GM19328 (cell line): ENCODE measurements at regions not wholly inside any gene's neighbourhood (a gene's known extent, or its start where the extent isn't known, plus 50 kb on each side); places are given as distances from the start of the nearest gene placed in this dataset.

Experiments used
- ATAC-seq: cut with Tn5 transposase; IDR thresholded peaks from one replicate; pipeline ENCODE4 v1.9.1; 2021; ENCODE audit warnings: mild to moderate bottlenecking, moderate library complexity; ENCODE audit not compliant: unreplicated experiment

DNA sequence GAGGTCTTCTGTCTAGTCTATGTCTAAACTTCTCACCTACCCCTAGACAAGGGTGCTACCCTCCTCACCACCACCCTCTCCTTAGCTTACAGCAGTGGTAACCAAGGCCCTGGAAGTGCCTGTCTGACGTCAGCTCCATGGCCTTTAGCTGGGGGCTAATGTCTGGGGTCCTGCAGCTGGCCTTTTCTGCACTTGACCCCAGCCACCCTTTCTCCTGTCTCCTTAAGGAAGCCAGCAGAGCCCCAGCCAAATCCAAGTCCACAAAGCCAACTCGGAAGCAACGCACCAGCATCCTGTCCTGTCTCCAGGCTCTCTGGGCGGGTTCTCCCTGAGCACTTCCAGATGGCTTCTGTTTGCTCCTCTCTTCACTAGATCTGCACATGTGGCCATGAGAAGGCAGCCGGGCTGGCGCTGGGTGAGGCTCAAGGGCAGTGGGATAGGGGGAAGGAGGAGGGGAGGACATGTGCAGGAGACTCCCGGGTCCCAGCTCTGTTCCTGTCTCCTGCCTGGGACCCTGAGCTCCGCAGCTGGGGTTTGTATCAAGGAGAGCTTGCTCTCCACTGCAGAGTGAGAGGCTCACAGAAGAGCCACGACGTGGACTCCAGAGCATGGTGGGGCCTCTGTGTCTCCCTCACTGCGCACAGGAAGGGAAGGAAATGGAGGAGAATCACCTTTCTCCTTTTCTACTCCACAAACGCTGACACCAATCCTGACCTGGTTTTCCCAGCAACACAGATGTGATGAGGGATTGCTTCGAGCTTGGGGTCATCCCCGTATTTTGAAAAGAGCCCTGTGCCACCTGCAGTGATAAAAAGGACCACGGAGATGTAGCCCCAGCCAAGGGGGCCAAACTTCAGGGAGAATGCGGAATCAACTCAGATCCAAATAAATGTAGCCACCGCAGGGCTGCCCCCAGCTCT is 204.2 kb downstream of the USP12 start:
- no peak for ATAC-seq

DNA sequence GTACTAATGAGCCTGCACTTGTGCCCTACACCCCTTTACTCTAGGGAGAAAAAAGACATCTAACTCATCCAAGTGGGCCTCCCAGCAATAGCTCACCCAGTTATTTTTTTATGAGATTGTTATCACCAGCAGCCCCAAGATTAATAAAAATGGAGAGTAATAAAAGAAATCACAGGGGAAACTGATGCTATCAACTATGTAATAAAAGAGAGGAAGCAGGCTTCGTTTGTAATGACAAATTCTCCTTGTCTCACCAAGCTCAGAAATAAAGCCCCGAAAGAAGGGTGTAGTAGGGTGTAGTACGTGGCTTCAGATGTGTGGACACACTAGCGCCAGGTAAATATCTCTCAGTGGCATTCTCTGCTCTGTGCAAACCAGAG is 204.9 kb downstream of the USP12 start:
- ATAC-seq, result no peak

DNA sequence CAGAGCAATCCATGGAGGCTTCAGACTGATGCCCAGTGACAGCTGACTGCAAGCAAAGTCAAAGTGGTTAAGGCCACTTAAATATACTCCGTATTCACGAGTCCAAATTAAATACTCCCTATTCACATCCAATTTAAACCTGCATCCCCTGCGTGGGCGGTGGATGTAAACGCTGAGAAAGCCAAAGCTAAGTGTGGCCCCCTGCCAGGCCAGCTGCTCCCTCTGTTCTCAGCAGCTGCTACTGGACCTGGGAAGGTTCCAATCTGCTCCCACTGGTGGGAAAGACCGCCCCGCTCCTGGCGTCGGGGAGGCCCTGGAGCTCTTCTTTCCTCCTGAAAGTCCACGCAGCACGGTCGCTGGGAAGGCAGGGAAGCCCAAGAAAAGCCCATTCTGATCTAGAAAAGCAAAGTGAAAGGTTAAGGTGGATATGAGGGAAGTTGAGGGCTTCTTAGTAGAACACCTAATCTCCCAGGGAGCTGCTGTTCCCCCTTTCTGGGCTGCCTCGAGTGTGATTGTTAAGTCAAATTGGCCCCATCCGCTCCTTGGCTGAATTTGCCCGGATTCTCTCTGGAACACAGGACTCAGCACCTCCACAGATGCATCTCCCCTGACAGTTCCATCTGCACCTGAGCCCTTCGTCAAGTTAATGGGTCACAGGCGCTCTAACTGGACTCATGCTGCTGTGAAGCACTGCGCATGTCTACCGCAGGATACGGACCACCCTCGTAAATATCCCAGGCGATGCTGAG is 205.5 kb downstream of the USP12 start:
- ATAC-seq, result no peak

DNA sequence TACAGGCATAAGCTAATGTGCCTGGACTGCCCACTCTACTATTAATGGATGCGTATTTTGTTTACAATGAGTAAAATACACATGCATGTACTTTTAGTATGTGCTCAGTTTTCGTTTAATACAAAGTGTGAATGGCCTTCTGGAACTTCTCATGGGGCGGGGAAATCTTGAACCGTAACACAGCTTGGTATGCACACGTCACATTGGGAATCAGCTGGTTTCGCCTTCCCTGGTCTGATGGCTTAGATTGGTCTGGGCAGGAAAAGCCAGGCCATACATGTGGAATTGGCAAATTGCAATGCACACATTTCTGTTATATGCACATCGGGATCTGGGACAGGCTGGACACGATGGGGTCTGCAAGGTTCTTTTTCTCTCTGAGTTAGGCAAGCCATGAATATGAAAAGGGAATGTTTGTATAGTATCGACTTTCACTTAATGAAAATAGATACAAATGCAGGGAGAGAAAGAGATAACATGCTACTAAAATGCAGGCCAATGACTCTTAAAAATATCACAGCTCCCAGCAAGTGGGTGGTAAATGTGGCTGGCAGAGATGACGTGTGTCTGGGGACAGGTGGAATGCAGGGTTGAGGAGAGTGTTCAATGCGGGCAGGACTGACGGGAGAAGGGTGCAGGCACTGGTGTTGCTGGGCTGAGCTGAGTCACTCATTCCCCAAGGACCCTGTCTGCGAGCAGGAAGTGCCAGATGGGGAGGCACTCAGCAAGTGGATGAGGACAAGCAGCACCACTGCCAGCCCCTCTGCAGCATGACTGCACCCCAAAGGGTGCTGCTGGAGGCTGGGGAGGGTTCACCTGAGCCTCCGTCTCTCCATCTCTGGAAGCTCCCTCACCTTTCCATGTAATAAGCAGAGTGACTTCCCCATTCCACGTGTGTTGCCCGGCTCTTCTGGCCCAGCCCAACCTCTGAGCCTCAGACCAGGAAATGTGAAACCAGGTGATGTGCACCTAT is 204.0 kb upstream of the GPR12 start:
- no peak for ATAC-seq

DNA sequence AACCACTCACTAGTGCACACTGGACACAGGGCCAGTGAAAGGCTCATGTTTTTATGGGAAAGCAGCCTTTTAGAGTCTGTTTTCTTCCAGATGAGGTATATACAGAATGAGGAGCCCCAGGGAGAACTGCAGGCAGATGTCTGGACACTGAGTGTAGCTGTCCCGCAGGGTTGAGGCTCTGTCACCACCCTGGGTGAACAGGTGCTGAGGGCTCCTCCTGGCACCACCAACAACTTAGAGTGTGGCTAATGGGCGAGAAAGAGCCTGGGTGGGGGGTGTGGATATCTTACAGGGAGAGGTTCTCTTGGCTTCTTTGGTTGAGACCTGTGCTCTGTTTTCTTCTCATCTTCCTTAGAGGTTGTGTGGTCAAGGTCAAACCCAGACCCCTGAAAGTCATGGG is 202.1 kb upstream of the GPR12 start:
- ATAC-seq, result no peak

DNA sequence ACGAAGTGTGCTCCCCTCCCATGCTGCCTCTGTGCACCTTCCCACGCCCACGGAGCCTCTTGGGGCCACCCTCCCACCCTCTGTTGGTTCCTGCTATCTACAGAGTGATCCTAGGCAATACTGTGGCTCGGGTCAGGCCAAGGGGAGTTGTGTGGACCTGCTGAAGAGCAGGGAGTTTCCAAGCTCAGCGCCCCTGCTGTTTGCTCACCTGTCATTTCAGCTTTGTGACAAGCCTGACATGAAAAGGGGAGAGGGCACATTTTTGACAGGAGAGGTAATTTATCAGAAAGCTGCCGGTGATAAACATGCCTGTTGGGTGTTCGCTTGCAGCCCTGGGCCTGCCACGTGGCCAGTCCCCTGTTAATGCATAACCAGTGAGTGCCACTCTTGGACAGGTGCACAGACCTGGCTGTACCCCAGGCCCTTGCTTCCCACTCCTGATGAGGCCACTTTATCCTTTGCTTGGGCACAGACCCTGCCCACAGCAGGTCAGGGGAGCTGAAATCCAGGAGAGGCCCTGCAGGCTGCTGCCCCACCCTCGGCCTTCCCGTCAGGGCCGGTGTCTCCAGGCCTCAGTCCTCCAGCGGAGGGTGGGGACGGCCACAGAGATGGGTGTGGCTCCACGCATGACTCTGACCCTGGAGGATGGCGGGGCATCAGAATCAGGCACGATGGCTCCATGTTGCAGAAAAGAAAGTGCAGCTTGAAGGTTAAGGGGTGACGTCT is 201.5 kb upstream of the GPR12 start:
- no peak for ATAC-seq

DNA sequence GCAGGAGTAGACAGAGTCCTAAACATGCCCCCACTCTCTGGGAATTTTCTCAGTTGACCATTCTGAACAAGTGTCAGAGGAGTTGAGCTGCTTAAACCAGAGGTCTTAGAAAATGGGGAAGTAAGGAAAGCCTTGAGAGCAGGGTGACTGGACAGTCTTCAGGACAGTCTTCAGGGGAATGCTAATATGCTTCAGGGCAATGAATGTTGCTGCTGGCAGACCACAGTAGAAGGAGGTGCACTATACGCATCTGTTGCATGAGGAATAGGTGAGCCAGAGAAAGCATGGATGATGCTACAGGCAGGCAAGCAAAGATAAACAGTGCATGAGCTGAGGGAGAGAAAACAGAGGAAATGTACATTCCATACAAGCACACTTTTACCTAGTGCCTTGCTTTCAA is 196.6 kb upstream of the GPR12 start:
- no peak for ATAC-seq

DNA sequence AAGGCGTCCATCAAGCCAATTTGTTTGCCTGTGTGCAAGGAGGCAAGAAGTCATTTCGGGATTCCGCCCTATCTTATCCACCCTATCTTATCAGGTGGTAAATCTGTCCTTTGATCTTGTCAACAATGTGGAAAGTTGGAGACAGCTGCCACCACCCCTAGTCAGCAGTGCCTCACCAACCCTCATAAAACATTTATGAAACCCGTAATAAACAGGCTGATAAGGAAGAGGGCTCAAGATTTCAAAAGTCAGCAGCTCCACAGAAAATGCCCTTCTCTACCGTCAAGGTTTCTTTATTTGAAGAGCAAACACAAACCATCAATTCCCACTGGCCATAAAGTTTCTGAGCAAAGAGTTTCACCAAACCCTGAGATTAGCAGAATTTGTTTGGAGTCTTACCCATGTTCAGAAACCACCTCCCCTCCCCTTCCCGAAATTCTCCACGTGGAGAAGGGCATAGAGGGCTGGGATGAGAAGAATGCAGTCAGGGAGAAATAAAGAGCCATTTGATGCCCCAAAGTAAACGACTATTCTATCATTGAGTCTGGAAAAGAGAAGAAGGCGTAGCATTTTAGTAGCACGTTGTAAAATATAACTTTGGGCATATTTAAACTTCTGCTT is 196.0 kb upstream of the GPR12 start:
- ATAC-seq, result no peak

DNA sequence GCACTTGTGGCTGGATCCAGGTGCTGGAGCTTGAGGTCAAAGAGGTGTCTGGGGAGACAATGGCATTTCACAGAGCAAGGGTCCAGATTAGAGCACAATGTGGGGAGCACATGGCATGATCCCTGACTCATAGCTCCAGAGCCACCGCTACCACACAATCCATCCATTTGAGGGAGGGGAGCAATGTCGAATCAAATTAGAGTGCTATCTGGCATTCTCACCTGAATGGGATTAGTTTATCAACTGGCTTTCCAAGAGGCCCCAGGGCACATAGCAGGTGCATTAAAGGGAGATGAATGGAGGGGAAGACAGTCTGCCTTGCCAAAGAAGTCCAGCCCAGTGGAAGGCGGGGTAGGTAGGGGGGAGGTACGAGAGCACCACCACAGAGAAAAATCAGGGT is 194.4 kb upstream of the GPR12 start:
- ATAC-seq, result no peak

DNA sequence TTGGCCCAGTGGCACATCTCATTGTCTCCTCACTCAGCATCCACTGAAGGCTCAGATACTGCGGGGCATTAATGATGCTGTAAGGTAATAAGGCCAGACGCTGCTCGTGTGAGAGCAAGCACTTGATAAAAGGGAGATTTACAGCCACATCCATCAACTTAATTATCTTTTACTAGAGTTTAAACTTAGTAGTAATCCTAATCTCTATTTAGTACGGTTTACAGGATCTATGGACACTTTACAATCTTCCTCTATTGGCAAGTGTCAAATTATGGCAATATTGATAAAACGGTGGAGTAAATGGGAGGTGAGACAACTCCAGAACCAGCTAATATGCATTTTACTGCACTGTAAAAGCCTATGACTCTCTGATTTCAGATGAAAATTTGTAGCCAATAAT is 192.7 kb upstream of the GPR12 start:
- no peak for ATAC-seq

DNA sequence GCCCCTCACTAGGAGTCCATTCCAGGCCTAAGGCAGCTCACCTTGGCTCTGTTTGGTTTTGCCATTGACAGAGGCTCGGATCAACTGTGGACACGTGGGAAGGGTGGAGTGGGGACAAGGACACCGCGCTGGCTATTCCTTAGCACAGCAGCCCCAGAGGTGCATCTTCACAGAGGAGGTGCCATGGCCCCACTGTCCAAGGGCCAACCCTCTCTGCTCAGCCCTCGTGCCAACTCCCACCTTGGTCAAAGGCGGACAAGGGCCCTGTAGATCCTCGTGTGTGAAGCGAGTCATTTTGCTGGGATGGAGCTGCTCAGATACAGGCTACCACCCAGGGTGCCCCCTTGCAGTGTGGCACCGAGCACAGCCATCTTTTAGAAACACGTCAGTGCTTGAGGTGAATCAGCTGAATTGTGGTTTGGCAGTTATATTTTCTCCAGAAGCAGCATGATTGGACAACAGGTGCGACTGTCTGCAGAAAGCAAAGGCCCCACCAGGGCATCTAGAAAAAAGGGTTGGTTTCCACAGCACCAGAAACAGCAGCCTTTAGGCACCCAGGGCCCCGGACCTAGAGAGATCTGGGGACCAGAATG is 192.1 kb upstream of the GPR12 start:
- ATAC-seq, result no peak

DNA sequence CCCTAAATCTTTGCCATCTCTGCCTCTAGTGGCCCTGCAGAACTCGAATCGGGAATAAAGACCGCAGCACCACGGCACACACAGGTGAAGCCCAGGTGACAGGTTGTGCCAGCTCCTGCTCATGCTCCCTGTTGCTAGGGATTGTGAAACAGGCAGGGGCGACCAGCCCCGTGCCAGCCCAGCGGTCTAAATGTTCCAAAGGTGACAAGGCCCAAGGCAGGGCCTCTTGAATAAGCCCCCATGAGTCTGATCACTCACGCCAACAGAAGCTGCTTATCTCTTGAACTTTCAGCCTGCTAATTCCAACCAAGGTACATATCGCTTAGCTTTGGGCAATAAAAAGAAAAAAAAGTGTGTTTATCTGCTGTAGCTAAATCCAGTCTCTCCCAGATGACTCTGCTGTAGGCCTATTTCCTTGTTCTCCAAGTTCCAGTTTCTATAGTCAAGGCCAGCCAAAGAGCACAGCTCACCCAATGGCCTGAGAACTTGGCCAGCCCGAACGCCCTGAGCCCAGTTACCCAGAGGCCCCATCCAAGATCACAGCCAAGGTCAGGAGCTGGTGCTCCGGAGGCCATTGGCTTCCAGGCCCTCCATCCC is 191.1 kb upstream of the GPR12 start:
- no peak for ATAC-seq

DNA sequence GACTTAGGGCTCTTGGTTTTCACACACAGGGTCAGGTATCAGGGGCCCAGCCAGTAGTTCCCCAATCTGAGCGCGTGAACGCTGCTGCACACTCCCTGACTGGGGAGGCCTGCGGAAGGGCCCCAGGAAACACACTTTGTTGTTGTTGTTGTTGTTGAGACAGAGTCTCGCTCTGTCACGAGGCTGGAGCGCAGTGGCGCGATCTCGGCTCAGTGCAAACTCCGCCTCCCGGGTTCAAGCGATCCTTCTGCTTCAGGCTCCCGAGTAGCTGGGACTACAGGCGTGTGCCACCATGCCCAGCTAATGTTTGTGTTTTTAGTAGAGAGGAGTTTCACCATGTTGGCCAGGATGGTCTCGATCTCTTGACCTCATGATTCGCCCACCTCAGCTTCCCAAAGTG is 190.4 kb upstream of the GPR12 start:
- ATAC-seq, result no peak

DNA sequence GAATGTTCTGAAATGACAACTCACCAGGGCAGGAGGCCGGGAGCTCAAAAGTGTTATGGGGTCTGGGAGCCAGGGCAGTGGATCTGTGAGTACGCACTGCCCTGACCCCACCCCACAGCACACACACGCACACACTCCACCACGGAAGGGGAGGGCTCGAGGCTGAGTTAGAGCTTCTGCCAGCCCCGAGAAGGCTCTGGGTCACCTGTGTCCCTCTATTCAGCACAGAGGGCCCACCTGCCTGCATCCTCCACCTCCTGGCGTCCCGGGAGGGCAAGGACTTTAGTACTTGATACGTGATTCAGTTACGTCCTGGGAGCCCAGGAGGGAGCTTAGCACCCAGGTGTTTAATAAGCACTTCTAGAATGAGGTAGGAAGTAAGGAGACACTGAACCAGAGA is 190.0 kb upstream of the GPR12 start:
- no peak for ATAC-seq

DNA sequence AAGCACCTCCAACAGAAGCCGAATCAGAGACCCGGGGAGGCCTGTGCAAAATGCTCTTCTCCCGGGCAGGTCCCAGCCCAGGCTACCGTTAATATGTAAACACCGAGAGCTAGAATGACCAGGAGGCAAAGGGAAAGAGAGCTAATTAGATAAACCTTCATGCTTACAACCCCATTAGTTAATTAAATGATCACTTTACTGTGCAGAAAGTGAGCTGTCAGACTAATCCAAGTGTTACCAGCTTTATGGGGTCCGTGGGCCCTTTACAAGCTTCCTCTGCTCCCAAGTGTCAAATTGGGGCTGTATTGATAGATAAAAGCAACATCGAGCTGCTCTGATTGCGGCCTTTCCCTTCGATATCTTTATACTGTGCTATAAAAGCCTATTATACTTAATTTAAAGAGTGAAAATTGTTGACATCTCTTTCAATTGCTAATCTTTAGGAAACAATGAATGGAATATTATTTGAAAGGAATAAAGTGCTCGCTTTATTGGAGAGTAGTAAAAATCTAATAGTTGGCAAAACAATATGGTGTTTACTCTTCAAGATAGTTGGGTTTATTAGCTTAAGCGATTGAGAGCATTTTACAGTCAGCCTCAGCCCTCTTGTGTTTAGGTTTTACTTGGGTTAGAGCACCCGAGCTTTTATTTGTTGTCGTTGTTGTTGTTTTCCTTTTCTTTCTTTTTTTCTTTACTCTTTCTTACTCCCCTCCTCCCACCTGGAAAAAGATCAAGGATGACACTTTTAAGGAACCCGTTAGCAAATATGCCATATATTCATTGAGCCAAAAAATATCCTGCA is 189.3 kb upstream of the GPR12 start:
- no peak for ATAC-seq

DNA sequence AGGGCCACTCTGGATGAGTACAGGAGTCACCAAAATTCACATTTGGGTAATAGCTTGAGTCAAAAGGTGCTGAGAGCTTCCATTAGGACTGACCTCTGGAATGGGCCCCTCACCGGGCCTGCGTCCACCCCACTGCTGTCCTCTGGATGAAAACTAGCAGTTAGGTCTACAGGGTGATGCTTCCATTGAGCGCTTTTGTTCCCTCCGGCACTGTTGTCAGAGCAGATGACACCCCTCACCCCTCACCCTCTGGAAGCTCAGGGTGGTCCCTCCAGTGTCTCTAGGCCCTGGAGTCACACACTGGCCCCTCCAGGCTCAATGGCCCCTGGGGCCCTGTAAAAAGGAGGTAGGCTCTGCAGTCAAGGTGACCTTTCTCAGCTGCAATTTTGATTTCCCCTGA is 187.8 kb upstream of the GPR12 start:
- no peak for ATAC-seq

DNA sequence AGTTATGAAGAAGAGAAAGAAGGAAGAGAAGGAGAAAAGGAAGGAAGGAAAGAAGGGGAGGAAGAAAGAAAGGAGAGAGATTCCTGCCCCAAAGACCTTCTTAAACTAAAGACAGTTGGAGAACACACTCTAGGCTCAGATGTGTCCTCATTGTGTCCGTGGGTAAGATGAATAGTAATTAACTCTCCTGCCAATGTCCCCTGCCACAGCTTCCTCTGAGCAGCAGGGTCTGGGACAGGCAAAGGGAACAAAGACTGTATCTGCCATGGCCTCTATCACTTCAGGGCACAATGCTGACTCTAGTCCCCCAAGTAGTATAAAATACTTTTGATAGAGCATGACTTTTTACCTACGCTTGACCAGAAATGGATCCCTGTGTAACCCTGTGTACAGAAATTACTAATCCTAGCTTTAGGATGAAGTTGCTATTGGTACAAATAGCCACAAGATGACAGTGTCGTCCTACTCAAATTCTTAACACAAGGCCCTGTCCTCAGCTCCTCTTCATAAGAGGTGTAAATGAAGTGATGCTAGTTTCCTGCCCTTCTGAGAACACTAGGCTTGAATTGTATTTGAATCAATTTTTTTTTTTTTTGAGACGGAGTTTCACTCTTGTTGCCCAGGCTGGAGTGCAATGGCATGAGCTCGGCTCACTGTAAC is 186.2 kb upstream of the GPR12 start:
- ATAC-seq, result no peak

DNA sequence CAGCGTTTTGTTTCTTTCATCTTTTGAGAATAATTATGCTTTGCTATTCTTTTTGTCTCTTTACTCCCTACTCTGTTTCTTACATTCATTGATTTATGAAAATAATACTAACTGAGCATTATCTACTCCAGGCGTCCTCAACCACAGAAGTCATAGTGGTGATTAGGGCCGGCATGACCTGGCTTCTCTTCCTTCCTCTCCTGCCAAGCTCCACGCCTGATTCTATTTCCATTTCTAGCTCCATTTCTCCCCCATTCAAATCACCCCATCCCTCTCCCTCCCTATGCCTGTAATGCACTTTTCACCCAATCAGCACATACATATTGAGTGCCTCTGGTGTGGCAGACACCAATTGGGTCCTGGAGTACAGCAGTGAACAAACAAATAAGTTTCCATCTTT is 183.2 kb upstream of the GPR12 start:
- ATAC-seq, result no peak
